ENCODE measurements at regions not wholly inside any gene's neighbourhood (a gene's known extent, or its start where the extent isn't known, plus 50 kb on each side); places are given as distances from the start of the nearest gene placed in this dataset.

- TF ChIP-seq CTCF (IDR thresholded peaks at IDR 0.05; ENCODE audit: extremely low read depth in 1 of 2, insufficient read depth in 1 of 2, low read depth in 1 of 2, low read length in 2 of 2) (no peak), POLR2A (IDR thresholded peaks at IDR 0.05; ENCODE audit: low read depth, low read length) (no peak), MYC (IDR thresholded peaks at IDR 0.05; ENCODE audit: low read depth, low read length) (no peak), EZH2 (IDR thresholded peaks at IDR 0.05; ENCODE audit: borderline replicate concordance, low read depth, low read length, severe bottlenecking) (no peak), FOS (IDR thresholded peaks at IDR 0.05; ENCODE audit: borderline replicate concordance, insufficient read depth, low read length) (no peak), POLR2AphosphoS5 (IDR thresholded peaks at IDR 0.05; ENCODE audit: insufficient read depth, low read depth, low read length) (no peak), MAX (IDR thresholded peaks at IDR 0.05; ENCODE audit: insufficient read depth, insufficient read length) (no peak), GATA2 (IDR thresholded peaks at IDR 0.05; ENCODE audit: insufficient read depth, insufficient read length, low read depth, low read length) (no peak), JUN (IDR thresholded peaks at IDR 0.05; ENCODE audit: borderline replicate concordance, insufficient read depth, insufficient read length, low read depth) (no peak)
Observed at GRCh38 chr2:12607971-12608370, 108.8 kb upstream of the TRIB2 start.

Measured in endothelial cell of umbilical vein (primary cell).